Muscle of back (tissue), 3 donors: ENCODE measurements at regions not wholly inside any gene's neighbourhood (a gene's known extent, or its start where the extent isn't known, plus 50 kb on each side); places are given as distances from the start of the nearest gene placed in this dataset.

Experiments used
- DNase-seq, 3 donors: peaks; one replicate each; pipeline versions ENCODE4 v3.0.0 to v3.0.0-alpha.2; 2013

DNA sequence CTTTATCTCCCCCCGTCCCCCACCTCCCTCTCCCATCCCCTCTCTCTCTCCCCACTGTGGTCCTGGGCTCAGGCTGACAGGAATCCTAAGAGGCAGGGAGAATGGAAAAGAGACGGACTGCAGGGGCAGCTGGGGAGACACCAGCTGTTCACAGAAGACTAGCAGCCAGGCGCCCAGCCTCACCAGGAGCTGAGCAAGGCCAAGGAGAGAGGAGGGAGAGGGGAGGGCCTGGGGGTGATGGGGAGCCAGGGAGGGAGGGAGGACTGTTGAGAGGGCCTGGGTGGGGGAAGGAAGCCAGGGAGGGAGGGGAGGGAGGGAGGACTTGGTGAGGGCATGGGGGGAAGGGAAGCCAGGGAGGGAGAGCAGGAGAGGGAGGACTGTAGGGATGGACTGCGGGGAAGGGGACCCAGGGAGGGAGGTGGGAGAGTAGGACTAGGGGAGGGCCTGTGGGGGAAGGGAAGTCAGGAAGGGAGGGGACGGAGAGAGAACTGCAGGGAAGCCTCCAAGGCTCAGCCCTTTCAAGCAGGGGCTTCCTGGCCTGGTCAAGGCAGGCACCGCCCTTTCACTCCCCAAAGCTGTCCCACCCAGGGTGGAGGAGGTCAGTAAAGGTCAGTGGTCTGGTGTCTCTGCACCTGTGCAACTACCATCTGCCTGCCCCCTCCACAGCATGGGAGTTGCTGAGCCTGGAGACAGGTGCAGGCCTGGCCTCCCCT is 517.7 kb upstream of the MYT1L start:
- DNase-seq, result peak in 2 of 3 donors; percentile 33 to 61

DNA sequence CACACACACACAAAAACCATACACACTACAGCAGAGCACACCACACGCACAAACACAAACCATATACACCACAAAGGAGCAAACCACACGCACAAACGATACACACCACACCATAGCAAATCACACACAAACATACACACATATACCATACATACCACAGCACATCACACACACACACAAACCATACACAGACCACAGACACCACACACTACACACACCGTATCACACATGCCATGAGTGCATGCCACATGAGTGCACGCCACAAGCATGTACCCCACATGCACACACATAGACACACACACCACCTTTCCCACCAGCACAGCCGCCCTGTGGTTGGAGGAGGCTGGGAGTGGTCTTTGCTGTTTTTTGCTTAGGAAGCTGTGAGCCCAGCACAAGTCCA is 517.1 kb upstream of the MYT1L start:
- DNase-seq, result no peak

GRCh38 chr2:2847209-2847676 is 516.2 kb upstream of the MYT1L start:
- peak in 1 of 3 donors; percentile 34 for DNase-seq

DNA sequence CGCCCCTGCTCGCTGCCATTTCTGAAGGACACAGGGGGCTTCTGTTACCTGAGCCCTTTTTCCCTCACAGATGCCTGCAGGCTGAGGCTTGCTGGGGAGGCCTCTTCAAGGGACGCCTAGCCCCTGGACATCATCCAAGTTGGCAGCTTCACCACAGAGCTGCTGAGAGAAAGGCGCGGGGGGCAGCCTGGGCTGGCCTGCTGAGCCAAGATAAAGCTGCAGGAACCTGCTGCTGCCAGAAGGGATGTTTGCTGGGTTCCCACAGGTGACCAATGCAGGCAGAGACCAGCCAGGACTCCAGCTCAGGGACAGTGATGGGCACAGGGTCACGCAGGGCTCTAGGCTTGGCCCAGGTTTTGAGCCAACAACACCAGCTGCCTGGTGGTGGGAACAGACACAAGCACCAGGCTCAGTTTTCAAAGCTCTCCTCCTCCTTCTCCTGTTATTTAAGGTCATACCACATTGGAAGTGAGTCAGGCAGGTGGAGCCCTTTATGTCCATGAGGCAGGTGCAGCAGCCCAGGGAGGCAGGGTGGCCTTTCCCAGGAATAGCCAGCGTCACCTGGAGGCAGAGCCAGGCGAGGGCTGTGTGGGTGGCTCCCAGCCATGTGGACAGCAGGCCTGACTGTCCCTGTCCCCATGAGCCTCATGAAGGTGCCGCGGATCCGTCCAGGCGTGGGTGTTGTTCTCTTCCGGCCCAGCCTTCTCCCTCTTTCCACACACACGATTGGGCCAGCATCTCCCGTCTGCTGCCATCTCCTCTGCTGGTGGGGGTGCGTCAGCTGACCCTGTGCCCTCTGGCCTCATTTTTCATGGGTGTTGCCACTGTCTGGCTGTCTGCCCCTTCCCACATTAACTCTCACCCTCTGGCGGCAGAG is 515.5 kb upstream of the MYT1L start:
- peak in 2 of 3 donors; percentile 42 to 59 for DNase-seq

GRCh38 chr2:2845806-2846315 is 514.8 kb upstream of the MYT1L start:
- DNase-seq, result no peak

- DNase-seq, result no peak
Observed at GRCh38 chr2:2845267-2845666, 514.2 kb upstream of the MYT1L start.

DNA sequence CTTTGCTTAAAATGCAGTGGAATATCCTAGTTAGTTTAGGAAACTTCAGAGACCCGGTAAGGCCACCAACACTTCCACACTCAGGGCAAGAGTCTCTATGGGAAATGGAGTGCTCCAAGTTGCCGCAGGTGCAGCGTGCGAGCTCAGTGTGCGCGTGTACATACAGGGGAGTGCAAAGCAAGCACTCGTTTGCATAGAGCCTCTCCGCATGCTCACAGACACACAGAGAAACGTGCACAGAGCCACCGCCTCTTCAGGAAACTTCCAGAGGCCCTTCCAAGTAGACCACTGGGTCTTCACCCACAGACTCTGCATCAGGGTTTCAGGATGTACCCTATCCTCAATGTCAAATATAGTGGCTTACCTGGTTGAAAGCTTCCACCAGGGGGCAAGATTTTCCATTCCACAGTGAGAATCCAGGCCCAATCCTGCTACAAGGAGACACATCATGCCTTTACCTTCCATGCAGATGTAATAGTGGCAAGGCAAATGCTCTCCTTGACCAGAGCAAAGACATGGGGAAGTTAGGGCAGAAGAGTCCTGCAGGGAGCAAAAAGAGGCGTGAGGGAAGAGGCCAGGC is 513.0 kb upstream of the MYT1L start:
- DNase-seq, result no peak

DNA sequence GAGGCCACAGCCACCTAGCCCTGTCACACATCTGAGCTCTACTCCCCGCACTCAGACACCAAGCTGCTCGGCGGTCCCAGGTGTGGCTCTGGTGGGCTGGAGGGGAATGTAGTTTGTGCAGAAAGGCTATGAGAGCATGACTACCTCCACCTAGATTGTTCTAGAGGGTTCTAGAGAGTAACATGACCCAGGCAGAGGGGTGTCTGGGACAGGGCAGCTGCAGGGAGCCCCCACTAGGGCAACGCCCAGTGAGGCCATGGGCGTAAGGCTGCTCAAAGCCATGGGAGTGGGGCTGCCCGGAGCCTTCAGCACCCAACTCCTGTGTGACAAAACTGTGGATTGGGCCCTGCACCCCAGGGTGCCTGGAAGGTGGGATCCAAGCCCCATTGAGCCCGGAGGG is 511.4 kb upstream of the MYT1L start:
- DNase-seq, result no peak

DNA sequence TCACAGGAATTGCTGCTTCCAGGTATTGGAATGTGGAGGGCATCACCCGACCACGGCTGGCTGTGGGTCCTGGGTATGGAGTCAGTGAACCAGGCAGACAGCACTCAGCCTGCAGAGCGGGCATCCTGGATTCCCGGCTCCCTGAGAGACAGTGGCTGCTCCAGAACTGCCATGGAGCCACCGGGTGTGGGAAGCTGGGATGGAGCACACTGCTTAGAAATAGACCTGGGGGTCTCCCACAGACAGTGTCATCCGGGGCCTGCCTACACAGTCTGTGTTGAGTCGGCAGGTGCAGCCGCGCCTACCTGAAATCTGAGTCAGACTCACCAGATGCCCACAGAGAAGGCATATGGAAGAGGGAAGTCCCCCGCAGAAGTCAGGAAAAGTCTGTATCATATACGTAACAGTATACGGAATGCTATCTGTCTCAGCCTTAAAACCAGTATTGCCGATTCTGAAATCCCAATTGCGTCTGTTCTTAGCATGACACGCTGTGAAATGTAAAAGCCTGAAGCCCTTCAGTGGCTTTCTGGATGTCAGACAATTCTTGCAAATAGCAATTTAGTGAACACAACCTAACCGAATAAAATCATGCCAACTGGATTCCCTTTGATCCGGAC is 509.7 kb upstream of the MYT1L start:
- DNase-seq, result no peak

DNA sequence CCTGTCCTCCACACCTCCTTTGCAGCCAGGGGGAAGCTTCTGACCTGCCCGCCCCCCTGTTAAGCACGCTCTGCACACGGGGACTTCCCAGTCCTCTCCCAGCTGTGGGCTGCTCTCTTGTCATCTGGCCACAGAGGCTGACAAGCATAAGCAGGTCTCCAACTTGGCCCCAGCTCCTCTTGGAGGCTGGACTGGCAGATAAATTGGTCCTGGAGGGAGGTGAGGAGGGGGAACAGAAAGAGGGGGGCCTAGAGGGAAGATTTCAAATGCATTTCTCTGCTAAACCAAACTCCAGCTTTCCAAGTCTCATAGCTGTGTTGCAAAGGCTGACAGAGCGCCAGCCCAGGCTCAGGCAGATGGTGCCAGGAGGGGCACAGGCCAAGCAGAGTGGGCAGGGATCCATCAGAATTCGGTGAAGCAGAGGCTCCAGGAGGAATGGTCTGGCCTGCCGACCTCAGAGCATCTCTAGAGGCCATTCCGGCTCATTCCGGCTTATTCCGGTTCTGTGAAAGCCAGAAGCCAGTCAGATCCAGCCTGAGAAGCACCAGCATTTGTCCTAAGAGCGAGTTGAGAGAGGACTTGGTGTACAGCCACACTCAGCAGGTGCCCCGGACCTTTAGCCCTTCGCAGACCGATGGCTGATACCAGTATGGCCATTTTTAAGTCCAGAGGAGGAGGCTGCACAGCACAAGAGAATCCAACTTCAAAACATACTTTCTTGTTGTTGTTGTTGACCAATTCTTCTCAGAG is 508.9 kb upstream of the MYT1L start:
- peak; percentile 29 to 74 (median 57) for DNase-seq

GRCh38 chr2:2839393-2839781 is 508.3 kb upstream of the MYT1L start:
- DNase-seq, result no peak

- DNase-seq, result no peak
Observed at GRCh38 chr2:2838548-2838845, 507.4 kb upstream of the MYT1L start.

GRCh38 chr2:2837746-2838547 is 506.9 kb upstream of the MYT1L start:
- DNase-seq, result no peak

- no peak for DNase-seq
Observed at GRCh38 chr2:2836343-2837070, 505.4 kb upstream of the MYT1L start.

DNA sequence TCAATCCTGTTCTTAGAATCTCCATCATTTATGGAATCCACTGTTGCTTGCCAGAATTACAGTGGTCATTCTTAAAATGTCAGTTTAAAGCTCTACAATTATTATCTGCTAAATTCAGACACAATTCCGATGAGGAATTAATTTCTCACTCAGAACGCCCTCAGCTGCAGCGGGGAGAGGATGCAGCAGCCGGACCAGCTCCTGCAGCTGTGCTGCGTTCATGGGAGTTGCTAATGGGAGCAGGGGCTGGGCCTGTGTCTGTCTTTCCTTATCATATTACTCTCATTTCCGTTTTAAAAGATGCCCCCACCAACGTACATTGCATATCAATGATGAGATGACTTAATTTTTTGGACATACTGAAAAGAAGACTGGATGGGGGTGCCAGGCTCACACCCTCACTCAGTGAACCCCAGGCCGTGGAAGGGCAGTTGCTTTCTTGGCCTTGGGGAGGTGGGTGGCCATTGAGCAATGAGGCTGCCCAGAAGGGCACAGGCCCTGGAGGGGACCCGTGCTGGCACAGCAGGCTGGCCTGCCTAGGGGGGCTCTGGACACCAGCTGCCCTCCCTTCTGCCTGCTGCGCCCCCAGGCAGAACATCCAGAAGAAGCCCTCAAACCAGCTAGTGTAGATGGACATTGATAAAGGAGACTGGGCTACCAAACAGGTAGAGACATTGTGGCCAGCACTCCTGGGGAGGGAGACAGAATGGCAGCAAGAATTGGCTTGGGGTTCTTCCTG is 503.6 kb upstream of the MYT1L start:
- DNase-seq, result no peak

DNA sequence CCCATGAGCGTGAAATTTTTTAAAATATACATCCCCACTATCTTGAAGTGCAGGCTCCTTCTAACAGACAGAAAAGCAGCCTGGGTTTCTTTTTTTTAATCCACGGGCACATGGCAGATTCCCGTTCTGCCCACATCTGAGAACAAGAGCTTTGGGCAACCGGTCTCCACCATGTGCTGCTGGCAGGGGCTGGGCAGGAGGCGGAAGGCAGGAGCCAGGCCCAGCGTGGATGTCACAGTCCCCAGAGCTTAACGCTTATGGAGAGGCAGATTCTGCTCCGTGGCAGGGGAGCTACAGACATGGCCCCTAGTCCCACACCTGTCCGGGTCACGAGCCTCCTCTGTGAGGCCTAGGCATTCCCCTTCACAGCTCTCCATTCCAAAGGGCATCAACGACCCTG is 503.0 kb upstream of the MYT1L start:
- no peak for DNase-seq

DNA sequence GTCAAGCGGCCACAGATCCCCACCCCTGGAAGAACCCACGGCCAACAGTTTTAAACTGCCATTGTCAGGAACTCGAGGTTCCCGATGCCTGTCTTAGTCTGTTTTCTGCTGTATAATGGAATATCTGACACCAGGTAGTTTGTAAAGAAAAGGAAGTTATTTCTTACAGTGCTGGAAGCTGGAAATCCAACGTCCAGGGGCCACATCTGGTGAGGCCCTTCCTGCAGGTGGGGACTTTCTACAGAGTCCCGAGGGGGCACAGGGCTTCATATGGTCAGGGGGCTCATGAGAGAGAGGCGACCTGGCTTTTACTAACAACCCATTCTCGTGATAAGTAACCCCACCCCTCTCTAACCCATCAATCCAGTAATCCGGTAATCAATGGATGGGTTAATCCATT is 501.6 kb upstream of the MYT1L start:
- no peak for DNase-seq

DNA sequence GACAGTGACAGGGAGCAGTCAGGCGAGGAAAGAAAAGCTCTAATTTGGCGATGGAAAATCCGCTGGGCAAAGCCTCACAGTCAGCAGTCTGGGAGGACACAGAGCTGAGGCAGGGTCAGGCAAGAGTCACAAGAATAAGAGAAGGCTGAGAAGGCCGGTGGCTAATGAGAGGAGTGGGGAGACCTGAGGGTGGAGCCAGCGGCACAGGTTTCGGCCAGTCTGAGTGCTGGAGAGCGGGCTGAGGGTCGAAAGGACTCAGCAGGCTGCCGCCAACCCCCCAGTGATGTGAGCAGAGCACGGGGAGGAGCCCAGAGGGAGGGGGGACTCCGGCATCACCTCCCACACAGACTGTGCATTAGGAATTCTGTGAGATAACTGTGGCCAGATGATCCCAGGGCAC is 500.6 kb upstream of the MYT1L start:
- DNase-seq, result no peak

DNA sequence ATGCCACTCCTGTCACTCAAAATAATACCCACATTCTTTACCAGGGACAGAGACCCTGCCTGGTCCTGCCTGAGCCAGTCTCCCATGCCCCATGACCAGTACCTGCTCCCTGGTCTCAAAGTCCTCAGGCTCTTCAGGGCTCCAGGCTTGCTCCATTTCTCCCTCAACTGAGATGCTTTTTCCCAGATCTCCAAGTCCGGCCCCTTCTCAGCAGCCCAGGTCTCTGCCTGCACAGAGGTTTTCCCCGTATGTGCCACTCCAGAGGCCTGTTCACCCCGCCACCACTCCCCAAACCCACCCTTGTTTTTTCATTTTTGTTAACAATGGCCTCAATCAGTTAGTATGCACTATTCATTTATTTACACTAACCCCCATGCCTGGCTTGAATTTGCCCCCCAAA is 499.5 kb upstream of the MYT1L start:
- no peak for DNase-seq
